Small intestine (tissue), 7 donors: ENCODE measurements at regions not wholly inside any gene's neighbourhood (a gene's known extent, or its start where the extent isn't known, plus 50 kb on each side); places are given as distances from the start of the nearest gene placed in this dataset.

Experiments used
- DNase-seq, 2 donors: peaks; one replicate each; pipeline versions ENCODE4 v3.0.0 to v3.0.0-alpha.2; 2013
- FAIRE-seq: peaks from 2 replicates; lab custom pipeline; 2012; peaks lifted over from hg19 to GRCh38; lab: Jason Lieb, UNC
- H3K27ac ChIP-seq, 3 donors: one replicate each; pipeline ENCODE4 v1.5.1; 2013; ENCODE audit warnings: low read length in 2 of 3, mild to moderate bottlenecking in 2 of 3, control low read depth in 1 of 3, inconsistent platforms in 1 of 3, low read depth in 1 of 3, moderate library complexity in 1 of 3
- H3K27me3 ChIP-seq, 3 donors: one replicate each; pipeline ENCODE4 v1.6.1; 2013; ENCODE audit warnings: low read length in 3 of 3, inconsistent platforms in 1 of 3; ENCODE audit not compliant: control insufficient read depth in 3 of 3, insufficient read depth in 3 of 3
- H3K36me3 ChIP-seq, 3 donors: one replicate each; pipeline ENCODE4 v1.6.1; 2013; ENCODE audit warnings: low read length in 3 of 3, inconsistent platforms in 1 of 3, low read depth in 1 of 3, mild to moderate bottlenecking in 1 of 3, moderate library complexity in 1 of 3; ENCODE audit not compliant: control insufficient read depth in 3 of 3, insufficient read depth in 2 of 3
- H3K4me1 ChIP-seq, 3 donors: one replicate each; pipeline ENCODE4 v1.6.1; 2013; ENCODE audit warnings: low read length in 2 of 3, inconsistent platforms in 1 of 3, low read depth in 1 of 3, mild to moderate bottlenecking in 1 of 3, moderate library complexity in 1 of 3; ENCODE audit not compliant: control insufficient read depth in 3 of 3, insufficient read depth in 2 of 3
- H3K4me3 ChIP-seq, 3 donors: one replicate each; pipeline ENCODE4 v1.5.1; 2013; ENCODE audit warnings: low read length in 3 of 3, control low read depth in 1 of 3, inconsistent platforms in 1 of 3, low read depth in 1 of 3, mild to moderate bottlenecking in 1 of 3, moderate library complexity in 1 of 3
- H3K9me3 ChIP-seq, 2 donors: one replicate each; pipeline ENCODE4 v1.6.1; 2013; ENCODE audit warnings: low read depth in 1 of 2, low read length in 1 of 2; ENCODE audit not compliant: control insufficient read depth in 2 of 2, insufficient read depth in 1 of 2
- WGBS, 3 donors: extraction: QIAGEN DNeasy Blood & Tissue Kit; methylation state at CpG; one replicate each; pipeline ENCODE4 v1.1.7; 2013; 5-methylcytosine and 5-hydroxymethylcytosine counted together
- donor health status: healthy with polysubstance abuse.
- donor health status: control.
- donor health status: control.
- donor health status: Bipolar disorder and iron deficiency.
- donor health status: healthy.

- no peak for FAIRE-seq
- WGBS, 3 donors = 83 to 87% (median 85%) methylated on average over 2 of the region's 2 CpGs
- H3K4me1 ChIP-seq = no peaks in the 10 kb centered on the region
Observed at GRCh38 chr3:166462891-166463470, 625.8 kb upstream of the BCHE start.

GRCh38 chr3:166461626-166462025, 624.4 kb upstream of the BCHE start:
- DNase-seq (peak; percentile 50 to 62), FAIRE-seq (no peak)
- H3K4me3 ChIP-seq = no peak overlapping the region
- H3K4me1 ChIP-seq = no peaks in the 10 kb centered on the region
- no peak overlapping the region for H3K27ac ChIP-seq
- H3K9me3 ChIP-seq = no peaks in the 10 kb centered on the region
- no peaks in the 10 kb centered on the region for H3K36me3 ChIP-seq
- WGBS, 3 donors = 16 to 56% (median 29%) methylated on average over 2 of the region's 2 CpGs
- no peaks in the 10 kb centered on the region for H3K27me3 ChIP-seq

More at GRCh38 chr3:166462891-166463470, 625.8 kb upstream of the BCHE start:
- no peaks in the 10 kb centered on the region for H3K27me3 ChIP-seq
- no peaks in the 10 kb centered on the region for H3K36me3 ChIP-seq
- H3K9me3 ChIP-seq = no peaks in the 10 kb centered on the region
- H3K4me3 ChIP-seq = no peak overlapping the region
- no peak overlapping the region for H3K27ac ChIP-seq
- no peak for DNase-seq

- Histone ChIP-seq H3K9me3 (no peaks in the 10 kb centered on the region), H3K27me3 (no peaks in the 10 kb centered on the region), H3K27ac (no peak overlapping the region), H3K4me1 (no peaks in the 10 kb centered on the region), H3K36me3 (no peaks in the 10 kb centered on the region), H3K4me3 (no peak overlapping the region)
- FAIRE-seq (no peak), DNase-seq (no peak)
- WGBS, 3 donors = 81 to 83% (median 82%) methylated on average over 3 of the region's 3 CpGs
Observed at GRCh38 chr3:166457382-166457781, 620.2 kb upstream of the BCHE start.

GRCh38 chr3:166456286-166456685, 619.1 kb upstream of the BCHE start:
- DNase-seq (no peak), FAIRE-seq (no peak)
- Histone ChIP-seq H3K4me1 (no peaks in the 10 kb centered on the region), H3K9me3 (no peaks in the 10 kb centered on the region), H3K27ac (no peak overlapping the region), H3K36me3 (no peaks in the 10 kb centered on the region), H3K27me3 (no peaks in the 10 kb centered on the region), H3K4me3 (no peak overlapping the region)
- WGBS, 3 donors = 63 to 71% (median 67%) methylated on average over 3 of the region's 3 CpGs

- H3K4me1 ChIP-seq = no peaks in the 10 kb centered on the region
- DNase-seq (no peak), FAIRE-seq (no peak)
- 60 to 69% (median 63%) methylated on average over 3 of the region's 3 CpGs for WGBS, 3 donors
- no peaks in the 10 kb centered on the region for H3K36me3 ChIP-seq
- no peak overlapping the region for H3K27ac ChIP-seq
- no peak overlapping the region for H3K4me3 ChIP-seq
- no peaks in the 10 kb centered on the region for H3K27me3 ChIP-seq
- no peaks in the 10 kb centered on the region for H3K9me3 ChIP-seq
Observed at GRCh38 chr3:166455744-166456143, 618.5 kb upstream of the BCHE start.

- Histone ChIP-seq H3K36me3 (no peaks in the 10 kb centered on the region), H3K9me3 (no peaks in the 10 kb centered on the region), H3K27me3 (no peaks in the 10 kb centered on the region), H3K27ac (no peak overlapping the region), H3K4me3 (no peak overlapping the region), H3K4me1 (no peaks in the 10 kb centered on the region)
- DNase-seq (peak in 1 of 2 donors; percentile 26), FAIRE-seq (no peak)
- 5 to 48% (median 17%) methylated on average over 1 of the region's 1 CpG for WGBS, 3 donors
Observed at GRCh38 chr3:166453478-166453877, 616.3 kb upstream of the BCHE start.

- no peaks in the 10 kb centered on the region for H3K9me3 ChIP-seq
- no peak overlapping the region for H3K27ac ChIP-seq
- no peak for FAIRE-seq
- WGBS, 3 donors = 73 to 84% (median 77%) methylated on average over 1 of the region's 1 CpG
- no peaks in the 10 kb centered on the region for H3K27me3 ChIP-seq
- no peaks in the 10 kb centered on the region for H3K36me3 ChIP-seq
- no peak for DNase-seq
- no peak overlapping the region for H3K4me3 ChIP-seq
- peaks cover 0 to under 1% (median 0%) of the 10 kb centered on the region in 3 donors for H3K4me1 ChIP-seq
Observed at GRCh38 chr3:166451997-166452396, 614.8 kb upstream of the BCHE start.

GRCh38 chr3:166447513-166447912, 610.3 kb upstream of the BCHE start:
- Histone ChIP-seq H3K9me3 (peaks cover 0 to 13% of the 10 kb centered on the region in 2 donors), H3K4me3 (no peak overlapping the region), H3K36me3 (no peaks in the 10 kb centered on the region), H3K4me1 (peaks cover 0 to 5% (median 0%) of the 10 kb centered on the region in 3 donors), H3K27me3 (no peaks in the 10 kb centered on the region), H3K27ac (no peak overlapping the region)
- DNase-seq (peak; percentile 5 to 19), FAIRE-seq (no peak)
- 11 to 61% (median 36%) methylated on average over 3 of the region's 3 CpGs for WGBS, 3 donors

GRCh38 chr3:166446986-166447385, 609.8 kb upstream of the BCHE start:
- Histone ChIP-seq H3K36me3 (no peaks in the 10 kb centered on the region), H3K27ac (no peak overlapping the region), H3K4me1 (peaks cover 0 to 5% (median 0%) of the 10 kb centered on the region in 3 donors), H3K4me3 (no peak overlapping the region), H3K9me3 (peaks cover 0 to 13% of the 10 kb centered on the region in 2 donors), H3K27me3 (no peaks in the 10 kb centered on the region)
- DNase-seq (peak in 1 of 2 donors; percentile 13), FAIRE-seq (no peak)
- WGBS, 3 donors = 14 to 33% (median 19%) methylated on average over 3 of the region's 3 CpGs
